ENCODE measurements at regions not wholly inside any gene's neighbourhood (a gene's known extent, or its start where the extent isn't known, plus 50 kb on each side); places are given as distances from the start of the nearest gene placed in this dataset.

GRCh38 chr11:116209255-116209654, 563.5 kb downstream of the BUD13 start:
- FAIRE-seq (no peak), DNase-seq (ENCODE audit: insufficient read length, low spot score) (no peak)

- FAIRE-seq = no peak
- no peak for DNase-seq (ENCODE audit: insufficient read length, low spot score)
These were observed 565.2 kb downstream of the BUD13 start for GRCh38 chr11:116207421-116208141.

GRCh38 chr11:116207019-116207418, 565.8 kb downstream of the BUD13 start:
- FAIRE-seq (no peak), DNase-seq (ENCODE audit: insufficient read length, low spot score) (no peak)

GRCh38 chr11:116202922-116203321, 569.9 kb downstream of the BUD13 start:
- FAIRE-seq = no peak
- no peak for DNase-seq (ENCODE audit: insufficient read length, low spot score)

- FAIRE-seq = no peak
- no peak for DNase-seq (ENCODE audit: insufficient read length, low spot score)
These were observed 572.2 kb downstream of the BUD13 start for GRCh38 chr11:116200564-116200963.

- no peak for FAIRE-seq
- no peak for DNase-seq (ENCODE audit: insufficient read length, low spot score)
These were observed 573.6 kb downstream of the BUD13 start for GRCh38 chr11:116199182-116199581.

- FAIRE-seq = no peak
- no peak for DNase-seq (ENCODE audit: insufficient read length, low spot score)
These were observed 578.5 kb downstream of the BUD13 start for GRCh38 chr11:116194156-116194904.

- no peak for DNase-seq (ENCODE audit: insufficient read length, low spot score)
- no peak for FAIRE-seq
These were observed 579.3 kb downstream of the BUD13 start for GRCh38 chr11:116193321-116194131.

- DNase-seq (ENCODE audit: insufficient read length, low spot score) = no peak
- FAIRE-seq = no peak
These were observed 580.1 kb downstream of the BUD13 start for GRCh38 chr11:116192509-116193210.

- FAIRE-seq (no peak), DNase-seq (ENCODE audit: insufficient read length, low spot score) (no peak)
These were observed 581.9 kb downstream of the BUD13 start for GRCh38 chr11:116190861-116191260.

- DNase-seq (ENCODE audit: insufficient read length, low spot score) (no peak), FAIRE-seq (no peak)
These were observed 583.2 kb downstream of the BUD13 start for GRCh38 chr11:116189408-116190170.

- DNase-seq (ENCODE audit: insufficient read length, low spot score) (no peak), FAIRE-seq (no peak)
These were observed 584.4 kb downstream of the BUD13 start for GRCh38 chr11:116188350-116188749.

GRCh38 chr11:116187026-116187425, 585.8 kb downstream of the BUD13 start:
- no peak for FAIRE-seq
- no peak for DNase-seq (ENCODE audit: insufficient read length, low spot score)

GRCh38 chr11:116185551-116185950, 587.2 kb downstream of the BUD13 start:
- FAIRE-seq (no peak), DNase-seq (ENCODE audit: insufficient read length, low spot score) (no peak)

- DNase-seq (ENCODE audit: insufficient read length, low spot score) (no peak), FAIRE-seq (no peak)
These were observed 588.0 kb downstream of the BUD13 start for GRCh38 chr11:116184763-116185162.

GRCh38 chr11:116182356-116182966, 590.3 kb downstream of the BUD13 start:
- no peak for DNase-seq (ENCODE audit: insufficient read length, low spot score)
- FAIRE-seq = no peak

GRCh38 chr11:116180806-116181600, 591.8 kb downstream of the BUD13 start:
- DNase-seq (ENCODE audit: insufficient read length, low spot score) = no peak
- FAIRE-seq = no peak

GRCh38 chr11:116179401-116179800, 593.4 kb downstream of the BUD13 start:
- no peak for DNase-seq (ENCODE audit: insufficient read length, low spot score)

More at GRCh38 chr11:116179401-116179800, 593.4 kb downstream of the BUD13 start:
- FAIRE-seq = no peak
